CD4-positive, alpha-beta memory T cell (primary cell): ENCODE measurements at regions not wholly inside any gene's neighbourhood (a gene's known extent, or its start where the extent isn't known, plus 50 kb on each side); places are given as distances from the start of the nearest gene placed in this dataset.

Experiments used
- CTCF ChIA-PET: fragments of 350-600 bp; sonication (Branson Sonifier 250); formaldehyde crosslinking; loops from one replicate; lab custom pipeline; 2021; ENCODE audit warnings: inconsistent platforms; ENCODE audit not compliant: partially characterized antibody; lab: Charles Lee
- POLR2A ChIA-PET: fragments of 350-600 bp; sonication (Branson Sonifier 250); formaldehyde crosslinking; loops from one replicate; lab custom pipeline; 2021; ENCODE audit not compliant: partially characterized antibody; lab: Charles Lee
- DNase-seq, 5 donors: peaks; one replicate each; pipeline versions ENCODE4 v3.0.0 to v3.0.0-alpha.2; 2020 to 2022; ENCODE audit warnings: mixed read lengths in 1 of 5
- H3K27ac ChIP-seq: one replicate; pipeline ENCODE4 v1.7.0; 2013; ENCODE audit warnings: low read depth, low read length
- H3K27me3 ChIP-seq: 2 replicates; pipeline ENCODE4 v1.7.0; 2013; ENCODE audit warnings: mild to moderate bottlenecking, low read length, moderate library complexity; ENCODE audit not compliant: insufficient read depth
- H3K36me3 ChIP-seq: 2 replicates; pipeline ENCODE4 v1.7.0; 2013; ENCODE audit warnings: mild to moderate bottlenecking, low read length, moderate library complexity; ENCODE audit not compliant: insufficient read depth
- H3K4me1 ChIP-seq: 2 replicates; pipeline ENCODE4 v1.7.0; 2013; ENCODE audit warnings: mild to moderate bottlenecking, low read length, moderate library complexity; ENCODE audit not compliant: insufficient read depth
- H3K4me3 ChIP-seq, 2 donors: one replicate each; pipeline ENCODE4 v1.7.0; 2013; ENCODE audit warnings: low read length in 2 of 2, mild to moderate bottlenecking in 1 of 2
- H3K9me3 ChIP-seq, 2 donors: one replicate each; pipeline ENCODE4 v1.7.0; 2013; ENCODE audit warnings: low read length in 2 of 2, control low read depth in 1 of 2; ENCODE audit not compliant: control insufficient read depth in 1 of 2
- H3K27ac Mint-ChIP-seq, 7 donors: one replicate each; pipeline ENCODE4 v1.8.0; 2020 to 2021; ENCODE audit warnings: mixed read lengths in 7 of 7, mild to moderate bottlenecking in 6 of 7, inconsistent platforms in 3 of 7, moderate library complexity in 3 of 7
- H3K27me3 Mint-ChIP-seq, 2 donors: one replicate each; pipeline ENCODE4 v1.8.0; 2020 to 2021; ENCODE audit warnings: mixed read lengths in 2 of 2
- H3K36me3 Mint-ChIP-seq, 2 donors: one replicate each; pipeline ENCODE4 v1.8.0; 2020 to 2021; ENCODE audit warnings: mixed read lengths in 2 of 2, inconsistent platforms in 1 of 2, mild to moderate bottlenecking in 1 of 2
- H3K4me1 Mint-ChIP-seq, 4 donors: one replicate each; pipeline ENCODE4 v1.8.0; 2020 to 2021; ENCODE audit warnings: mixed read lengths in 4 of 4, mild to moderate bottlenecking in 1 of 4
- H3K4me3 Mint-ChIP-seq, 8 donors: one replicate each; pipeline ENCODE4 v1.8.0; 2020 to 2021; ENCODE audit warnings: mixed read lengths in 8 of 8, mild to moderate bottlenecking in 7 of 8, moderate library complexity in 6 of 8, inconsistent platforms in 3 of 8
- H3K9me3 Mint-ChIP-seq, 8 donors: one replicate each; pipeline ENCODE4 v1.8.0; 2020 to 2021; ENCODE audit warnings: mixed read lengths in 8 of 8, mild to moderate bottlenecking in 5 of 8, inconsistent platforms in 3 of 8, moderate library complexity in 1 of 8
- intact Hi-C: fragments of 100-400 bp; cut with micrococcal nuclease; formaldehyde crosslinking; loops from one replicate; pipeline ENCODE4 v1.15.1; 2023

DNA sequence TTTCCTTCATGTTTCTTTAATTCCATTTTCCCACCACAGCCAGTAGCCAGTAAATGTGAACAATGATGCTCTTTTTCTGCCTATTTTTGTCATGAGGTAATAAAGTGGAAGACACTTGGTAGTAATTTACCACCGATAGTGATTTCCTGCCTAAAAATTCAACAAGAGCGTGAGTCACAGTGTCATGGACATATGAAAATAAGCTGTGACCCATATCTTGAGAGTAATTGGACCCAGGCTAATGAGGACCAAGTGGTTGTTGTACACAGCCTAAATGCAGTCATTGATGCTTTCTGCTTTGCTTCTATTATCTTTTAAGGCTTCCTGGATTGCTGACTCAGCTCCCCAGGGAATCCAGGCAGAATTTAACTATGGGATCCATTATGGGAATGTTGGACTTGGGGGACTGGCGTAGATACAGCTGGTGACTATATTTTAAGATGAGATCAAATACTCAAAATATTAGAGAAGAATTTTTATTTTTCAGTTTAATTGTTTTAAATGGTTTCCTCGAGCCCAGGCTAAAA, 265.9 kb upstream of the FERMT1 start:
- H3K27me3 Mint-ChIP-seq = no peaks in the 10 kb centered on the region
- no peak overlapping the region for H3K27ac Mint-ChIP-seq
- ChIA-PET CTCF (no interaction called here), POLR2A (no interaction called here)
- H3K36me3 Mint-ChIP-seq = no peaks in the 10 kb centered on the region
- no peak for DNase-seq
- H3K4me3 Mint-ChIP-seq = no peak overlapping the region
- H3K4me1 ChIP-seq = no peaks in the 10 kb centered on the region
- H3K27me3 ChIP-seq = no peaks in the 10 kb centered on the region
- H3K4me1 Mint-ChIP-seq = no peaks in the 10 kb centered on the region
- intact Hi-C loops = no loop called here
- H3K4me3 ChIP-seq = no peak overlapping the region
- H3K36me3 ChIP-seq = no peaks in the 10 kb centered on the region
- peaks cover 0 to 12% (median 7%) of the 10 kb centered on the region in 8 donors for H3K9me3 Mint-ChIP-seq
- H3K27ac ChIP-seq = no peak overlapping the region
- H3K9me3 ChIP-seq = no peaks in the 10 kb centered on the region

DNA sequence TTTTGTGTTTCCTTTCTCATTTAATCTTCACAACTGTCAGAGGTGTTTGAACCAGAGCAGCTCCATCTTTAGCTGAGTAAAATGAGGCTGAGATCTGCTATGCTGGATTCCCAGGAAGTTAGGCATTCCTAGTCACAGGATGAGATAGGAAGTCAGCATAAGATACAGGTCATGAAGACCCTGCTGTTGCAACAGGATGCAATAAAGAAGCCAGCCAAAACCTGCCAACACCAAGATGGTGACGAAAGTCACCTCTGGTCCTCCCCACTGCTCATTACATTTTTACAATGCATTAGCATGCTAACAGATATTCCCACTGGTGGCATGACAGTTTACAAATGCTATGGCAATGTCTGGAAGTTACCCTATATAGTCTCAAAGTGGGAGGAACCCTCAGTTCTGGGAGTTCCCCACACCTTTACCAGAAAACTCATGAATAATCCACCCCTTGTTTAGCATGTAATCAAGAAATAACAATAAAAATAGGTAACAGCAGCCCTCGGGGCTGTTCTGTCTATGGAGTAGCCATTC, 262.2 kb upstream of the FERMT1 start:
- Mint-ChIP-seq H3K9me3 (peaks cover 2 to 18% (median 7%) of the 10 kb centered on the region in 8 donors), H3K4me3 (no peak overlapping the region), H3K4me1 (no peaks in the 10 kb centered on the region), H3K36me3 (no peaks in the 10 kb centered on the region), H3K27ac (no peak overlapping the region), H3K27me3 (no peaks in the 10 kb centered on the region)
- Histone ChIP-seq H3K36me3 (no peaks in the 10 kb centered on the region), H3K27ac (no peak overlapping the region), H3K9me3 (no peaks in the 10 kb centered on the region), H3K27me3 (no peaks in the 10 kb centered on the region), H3K4me3 (no peak overlapping the region), H3K4me1 (no peaks in the 10 kb centered on the region)
- POLR2A ChIA-PET = no interaction called here
- intact Hi-C loops = no loop called here
- CTCF ChIA-PET = no interaction called here
- DNase-seq = no peak

DNA sequence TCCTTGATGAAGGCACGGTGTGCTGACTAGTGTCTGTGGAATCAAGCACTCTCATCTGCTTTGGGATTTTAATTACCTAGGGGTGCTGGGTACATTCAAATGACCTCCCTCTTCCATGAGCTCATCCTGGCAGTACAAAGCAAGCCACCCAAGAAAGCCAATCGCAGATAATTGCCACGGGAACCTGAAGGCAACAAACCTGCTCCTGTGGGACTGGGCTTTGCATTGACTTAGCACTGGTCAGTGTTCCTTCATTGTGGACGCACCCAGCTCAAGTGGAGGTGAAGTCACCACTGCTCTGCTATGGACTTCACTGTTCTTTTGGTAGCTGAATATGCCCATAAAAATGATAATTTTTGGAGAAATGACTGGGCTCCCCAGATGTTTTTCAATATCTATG, 261.6 kb upstream of the FERMT1 start:
- H3K36me3 Mint-ChIP-seq = no peaks in the 10 kb centered on the region
- H3K27me3 Mint-ChIP-seq = no peaks in the 10 kb centered on the region
- Histone ChIP-seq H3K27me3 (no peaks in the 10 kb centered on the region), H3K27ac (no peak overlapping the region), H3K4me3 (no peak overlapping the region), H3K4me1 (no peaks in the 10 kb centered on the region), H3K9me3 (no peaks in the 10 kb centered on the region), H3K36me3 (no peaks in the 10 kb centered on the region)
- no peak for DNase-seq
- CTCF ChIA-PET = no interaction called here
- no peak overlapping the region for H3K4me3 Mint-ChIP-seq
- peaks cover 2 to 18% (median 6%) of the 10 kb centered on the region in 8 donors for H3K9me3 Mint-ChIP-seq
- H3K27ac Mint-ChIP-seq = no peak overlapping the region
- H3K4me1 Mint-ChIP-seq = no peaks in the 10 kb centered on the region
- intact Hi-C loops = no loop called here
- POLR2A ChIA-PET = no interaction called here

GRCh38 chr20:6381887-6382286, 259.1 kb upstream of the FERMT1 start:
- ChIA-PET POLR2A (no interaction called here), CTCF (no interaction called here)
- no peaks in the 10 kb centered on the region for H3K4me1 Mint-ChIP-seq
- H3K9me3 Mint-ChIP-seq = peaks cover 0 to 17% (median 5%) of the 10 kb centered on the region in 8 donors
- H3K36me3 ChIP-seq = no peaks in the 10 kb centered on the region
- no peak overlapping the region for H3K27ac Mint-ChIP-seq
- DNase-seq = no peak
- no peaks in the 10 kb centered on the region for H3K36me3 Mint-ChIP-seq
- no peak overlapping the region for H3K4me3 ChIP-seq
- H3K9me3 ChIP-seq = no peaks in the 10 kb centered on the region
- no peak overlapping the region for H3K27ac ChIP-seq
- no peaks in the 10 kb centered on the region for H3K27me3 ChIP-seq
- no peaks in the 10 kb centered on the region for H3K4me1 ChIP-seq
- intact Hi-C loops = no loop called here
- H3K4me3 Mint-ChIP-seq = no peak overlapping the region
- no peaks in the 10 kb centered on the region for H3K27me3 Mint-ChIP-seq

- Histone ChIP-seq H3K4me3 (no peak overlapping the region), H3K9me3 (no peaks in the 10 kb centered on the region), H3K36me3 (no peaks in the 10 kb centered on the region), H3K27me3 (no peaks in the 10 kb centered on the region), H3K27ac (no peak overlapping the region), H3K4me1 (no peaks in the 10 kb centered on the region)
- POLR2A ChIA-PET = no interaction called here
- H3K36me3 Mint-ChIP-seq = no peaks in the 10 kb centered on the region
- H3K9me3 Mint-ChIP-seq = peaks cover 0 to 4% (median 0%) of the 10 kb centered on the region in 8 donors
- no peak for DNase-seq
- intact Hi-C loops = no loop called here
- H3K4me1 Mint-ChIP-seq = no peaks in the 10 kb centered on the region
- no peak overlapping the region for H3K27ac Mint-ChIP-seq
- CTCF ChIA-PET = no interaction called here
- no peak overlapping the region for H3K4me3 Mint-ChIP-seq
- H3K27me3 Mint-ChIP-seq = no peaks in the 10 kb centered on the region
These were observed 239.4 kb upstream of the FERMT1 start for GRCh38 chr20:6362245-6362644.

DNA sequence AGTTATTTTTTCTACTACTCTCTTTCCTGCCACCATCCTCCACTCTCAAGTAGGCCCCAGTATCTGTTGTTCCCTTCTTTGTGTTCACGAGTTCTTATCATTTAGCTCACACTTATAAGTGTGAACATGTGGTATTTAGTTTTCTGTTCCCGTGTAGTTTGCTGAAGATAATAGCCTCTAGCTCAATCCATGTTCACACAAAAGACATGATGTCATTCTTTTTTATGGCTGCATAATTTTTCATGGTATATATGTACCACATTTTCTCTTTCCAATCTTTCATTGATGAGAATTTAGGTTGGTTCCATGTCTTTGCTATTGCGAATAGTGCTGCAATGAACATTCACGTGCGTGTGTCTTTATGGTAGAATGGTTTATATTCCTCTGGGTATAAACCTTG, 237.9 kb upstream of the FERMT1 start:
- Histone ChIP-seq H3K36me3 (no peaks in the 10 kb centered on the region), H3K27ac (no peak overlapping the region), H3K9me3 (no peaks in the 10 kb centered on the region), H3K4me3 (no peak overlapping the region), H3K27me3 (no peaks in the 10 kb centered on the region), H3K4me1 (no peaks in the 10 kb centered on the region)
- Mint-ChIP-seq H3K27me3 (no peaks in the 10 kb centered on the region), H3K4me1 (no peaks in the 10 kb centered on the region), H3K9me3 (peaks cover 0 to 7% (median 0%) of the 10 kb centered on the region in 8 donors), H3K36me3 (no peaks in the 10 kb centered on the region), H3K27ac (no peak overlapping the region), H3K4me3 (no peak overlapping the region)
- POLR2A ChIA-PET = no interaction called here
- CTCF ChIA-PET = no interaction called here
- no peak for DNase-seq
- intact Hi-C loops = no loop called here

DNA sequence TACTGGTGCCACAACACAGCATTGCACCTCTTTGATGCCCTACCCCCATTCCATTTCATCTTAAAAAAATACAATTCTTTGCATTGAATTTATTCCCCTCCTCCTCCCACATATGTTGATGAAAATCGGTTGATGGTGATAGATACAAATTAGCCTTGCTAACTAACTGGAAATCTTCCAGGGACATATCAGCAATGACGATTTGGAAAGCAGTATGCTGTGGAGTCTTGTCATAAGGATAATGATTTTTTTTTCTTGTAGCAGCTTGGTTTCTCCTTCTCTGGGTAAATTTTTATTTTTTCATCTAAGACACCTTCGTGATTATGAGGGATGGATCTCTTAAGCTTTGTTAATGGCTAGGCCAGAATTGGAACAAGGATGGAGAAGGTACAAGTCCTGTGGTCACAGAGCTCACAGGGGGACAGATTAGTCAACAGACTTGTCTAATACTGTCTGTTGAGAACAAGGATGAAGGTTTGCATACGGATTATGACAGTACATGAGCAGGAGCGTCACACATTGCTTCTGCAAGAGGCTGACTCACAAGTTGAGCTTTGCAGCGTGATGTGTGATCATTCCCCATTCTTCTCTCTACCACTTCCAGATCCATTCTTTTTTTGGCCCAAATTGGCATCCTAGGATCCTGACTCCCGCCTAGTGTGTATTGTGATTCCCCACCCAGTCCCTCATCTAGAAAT, 233.1 kb upstream of the FERMT1 start:
- Histone ChIP-seq H3K4me1 (no peaks in the 10 kb centered on the region), H3K27me3 (no peaks in the 10 kb centered on the region), H3K27ac (no peak overlapping the region), H3K9me3 (no peaks in the 10 kb centered on the region), H3K4me3 (no peak overlapping the region), H3K36me3 (no peaks in the 10 kb centered on the region)
- H3K9me3 Mint-ChIP-seq = peaks cover 0 to 7% (median 1%) of the 10 kb centered on the region in 8 donors
- H3K27me3 Mint-ChIP-seq = no peaks in the 10 kb centered on the region
- ChIA-PET POLR2A (no interaction called here), CTCF (no interaction called here)
- no peaks in the 10 kb centered on the region for H3K36me3 Mint-ChIP-seq
- no peak for DNase-seq
- intact Hi-C loops = no loop called here
- H3K4me1 Mint-ChIP-seq = no peaks in the 10 kb centered on the region
- H3K4me3 Mint-ChIP-seq = no peak overlapping the region
- no peak overlapping the region for H3K27ac Mint-ChIP-seq
